PC-9 (cell line): ENCODE measurements at regions not wholly inside any gene's neighbourhood (a gene's known extent, or its start where the extent isn't known, plus 50 kb on each side); places are given as distances from the start of the nearest gene placed in this dataset.

ENCODE experiments used
- BruUV-seq: library from RNA; stranded (reverse); fragments of 400-500 nt; replicated peaks from 2 replicates; lab custom pipeline; 2021; lab: Mats Ljungman, UMichigan
- CTCF ChIA-PET: fragments of 300-600 bp; sonication (Branson Sonifier 250); formaldehyde crosslinking; loops from one replicate; lab custom pipeline; 2022; ENCODE audit warnings: antibody characterized with exemption; lab: Charles Lee
- POLR2A ChIA-PET: fragments of 300-600 bp; sonication (Branson Sonifier 250); formaldehyde crosslinking; loops from one replicate; lab custom pipeline; 2022; ENCODE audit warnings: antibody characterized with exemption; ENCODE audit not compliant: unreplicated experiment; lab: Charles Lee
- DNase-seq, 2 experiments: peaks; one replicate each; pipeline versions ENCODE4 v3.0.0 to v3.0.0-alpha.2; 2015 to 2022; ENCODE audit warnings: mixed read lengths in 1 of 2
- H2AFZ ChIP-seq: fragments of 200-600 bp; sonication (generic); 2 replicates; pipeline ENCODE4 v1.8.1; 2017; ENCODE audit warnings: antibody characterized with exemption
- H3F3A ChIP-seq: fragments of 200-600 bp; sonication (generic); 2 replicates; pipeline ENCODE4 v1.8.1; 2017; ENCODE audit warnings: antibody characterized with exemption, mild to moderate bottlenecking, low read depth; ENCODE audit not compliant: insufficient read depth
- H3K27ac ChIP-seq: fragments of 200-600 bp; sonication (generic); 2 replicates; pipeline ENCODE4 v1.6.1; 2016; ENCODE audit warnings: mixed run types
- H3K27me3 ChIP-seq: fragments of 200-600 bp; sonication (generic); 2 replicates; pipeline ENCODE4 v1.6.1; 2016; ENCODE audit warnings: low read depth, mixed run types; ENCODE audit not compliant: insufficient read depth
- H3K36me3 ChIP-seq: fragments of 200-600 bp; sonication (generic); 2 replicates; pipeline ENCODE4 v1.6.1; 2016; ENCODE audit warnings: low read depth, mixed run types
- H3K4me1 ChIP-seq: fragments of 200-600 bp; sonication (generic); replicated peaks from 2 replicates; pipeline ENCODE4 v1.6.1; 2016; ENCODE audit warnings: mixed run types; ENCODE audit not compliant: insufficient read depth
- H3K4me2 ChIP-seq: fragments of 200-600 bp; sonication (generic); 2 replicates; pipeline ENCODE4 v1.6.1; 2017; ENCODE audit warnings: mixed run types
- H3K4me3 ChIP-seq: fragments of 200-600 bp; sonication (generic); 2 replicates; pipeline ENCODE4 v1.6.1; 2016; ENCODE audit warnings: mixed run types
- H3K79me2 ChIP-seq: fragments of 200-600 bp; sonication (generic); 2 replicates; pipeline ENCODE4 v1.6.1; 2017; ENCODE audit warnings: low read depth, mixed run types
- H3K9me2 ChIP-seq: fragments of 200-600 bp; sonication (generic); 2 replicates; pipeline ENCODE4 v1.8.1; 2017; ENCODE audit warnings: mild to moderate bottlenecking; ENCODE audit not compliant: insufficient read depth
- H3K9me3 ChIP-seq: fragments of 200-600 bp; sonication (generic); 2 replicates; pipeline ENCODE4 v1.8.1; 2016; ENCODE audit warnings: low read depth; ENCODE audit not compliant: insufficient read depth
- H4K20me1 ChIP-seq: fragments of 200-600 bp; sonication (generic); 2 replicates; pipeline ENCODE4 v1.8.1; 2017; ENCODE audit not compliant: insufficient read depth
- EZH2 ChIP-seq: fragments of 200-600 bp; sonication (generic); IDR thresholded peaks from 2 replicates; pipeline ENCODE4 v1.8.0; 2017; ENCODE audit warnings: antibody characterized with exemption, low read depth
- intact Hi-C: fragments of 100-400 bp; cut with micrococcal nuclease; formaldehyde crosslinking; loops from one replicate; pipeline ENCODE4 v1.10.0; 2022; ENCODE audit not compliant: unreplicated experiment
- TF ChIP-seq, protein P1 (sequence below): fragments of 200-600 bp; sonication (generic); conservative IDR thresholded peaks from 2 replicates; pipeline ENCODE4 v1.6.1; 2017; ENCODE audit warnings: mixed run types, antibody characterized with exemption, mild to moderate bottlenecking, moderate library complexity

- Histone ChIP-seq H3K4me1 (no peaks in the 10 kb centered on the region), H2AFZ (no peak overlapping the region), H4K20me1 (no peaks in the 10 kb centered on the region), H3K4me2 (no peak overlapping the region), H3K27ac (no peak overlapping the region), H3K79me2 (no peaks in the 10 kb centered on the region), H3K36me3 (no peaks in the 10 kb centered on the region), H3K4me3 (no peak overlapping the region), H3F3A (no peaks in the 10 kb centered on the region), H3K27me3 (peaks cover 30% of the 10 kb centered on the region), H3K9me3 (no peaks in the 10 kb centered on the region), H3K9me2 (no peaks in the 10 kb centered on the region)
- no TSS peak for BruUV-seq
- CTCF ChIA-PET: no interaction called here
- DNase-seq: no peak
- POLR2A ChIA-PET: no interaction called here
- TF ChIP-seq, protein P1, sequence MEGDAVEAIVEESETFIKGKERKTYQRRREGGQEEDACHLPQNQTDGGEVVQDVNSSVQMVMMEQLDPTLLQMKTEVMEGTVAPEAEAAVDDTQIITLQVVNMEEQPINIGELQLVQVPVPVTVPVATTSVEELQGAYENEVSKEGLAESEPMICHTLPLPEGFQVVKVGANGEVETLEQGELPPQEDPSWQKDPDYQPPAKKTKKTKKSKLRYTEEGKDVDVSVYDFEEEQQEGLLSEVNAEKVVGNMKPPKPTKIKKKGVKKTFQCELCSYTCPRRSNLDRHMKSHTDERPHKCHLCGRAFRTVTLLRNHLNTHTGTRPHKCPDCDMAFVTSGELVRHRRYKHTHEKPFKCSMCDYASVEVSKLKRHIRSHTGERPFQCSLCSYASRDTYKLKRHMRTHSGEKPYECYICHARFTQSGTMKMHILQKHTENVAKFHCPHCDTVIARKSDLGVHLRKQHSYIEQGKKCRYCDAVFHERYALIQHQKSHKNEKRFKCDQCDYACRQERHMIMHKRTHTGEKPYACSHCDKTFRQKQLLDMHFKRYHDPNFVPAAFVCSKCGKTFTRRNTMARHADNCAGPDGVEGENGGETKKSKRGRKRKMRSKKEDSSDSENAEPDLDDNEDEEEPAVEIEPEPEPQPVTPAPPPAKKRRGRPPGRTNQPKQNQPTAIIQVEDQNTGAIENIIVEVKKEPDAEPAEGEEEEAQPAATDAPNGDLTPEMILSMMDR: no peak
- no peak for TF ChIP-seq EZH2
- intact Hi-C loops: no loop called here
Observed at GRCh38 chr16:26970292-26970691, 96.4 kb upstream of the C16orf82 start.

- no peak for DNase-seq
- no peaks in the 10 kb centered on the region for H3K36me3 ChIP-seq
- TF ChIP-seq, protein P1: no peak
- TF ChIP-seq EZH2: no peak
- H3K4me3 ChIP-seq: no peak overlapping the region
- ChIA-PET CTCF (no interaction called here), POLR2A (no interaction called here)
- H3K4me1 ChIP-seq: no peaks in the 10 kb centered on the region
- H2AFZ ChIP-seq: no peak overlapping the region
- intact Hi-C loops: no loop called here
- no peaks in the 10 kb centered on the region for H3F3A ChIP-seq
- no peaks in the 10 kb centered on the region for H3K79me2 ChIP-seq
- H3K9me2 ChIP-seq: no peaks in the 10 kb centered on the region
- H4K20me1 ChIP-seq: no peaks in the 10 kb centered on the region
- no peak overlapping the region for H3K4me2 ChIP-seq
- H3K27me3 ChIP-seq: peaks cover 35% of the 10 kb centered on the region
- H3K27ac ChIP-seq: no peak overlapping the region
- H3K9me3 ChIP-seq: no peaks in the 10 kb centered on the region
- BruUV-seq: no TSS peak
Observed at GRCh38 chr16:26976873-26977272, 89.9 kb upstream of the C16orf82 start.

- no peaks in the 10 kb centered on the region for H3K4me1 ChIP-seq
- no peaks in the 10 kb centered on the region for H3K36me3 ChIP-seq
- H3F3A ChIP-seq: no peaks in the 10 kb centered on the region
- H3K4me3 ChIP-seq: no peak overlapping the region
- TF ChIP-seq EZH2: no peak
- TF ChIP-seq, protein P1: no peak
- POLR2A ChIA-PET: no interaction called here
- CTCF ChIA-PET: no interaction called here
- no peaks in the 10 kb centered on the region for H3K9me2 ChIP-seq
- intact Hi-C loops: no loop called here
- no peak for DNase-seq
- H3K27ac ChIP-seq: no peak overlapping the region
- no TSS peak for BruUV-seq
- no peaks in the 10 kb centered on the region for H3K79me2 ChIP-seq
- H3K27me3 ChIP-seq: peaks cover 30% of the 10 kb centered on the region
- H4K20me1 ChIP-seq: no peaks in the 10 kb centered on the region
- no peak overlapping the region for H2AFZ ChIP-seq
- H3K4me2 ChIP-seq: no peak overlapping the region
- H3K9me3 ChIP-seq: no peaks in the 10 kb centered on the region
Observed at GRCh38 chr16:26981266-26981938, 85.3 kb upstream of the C16orf82 start.
